Stomach (tissue), 4 donors: ENCODE measurements at regions not wholly inside any gene's neighbourhood (a gene's known extent, or its start where the extent isn't known, plus 50 kb on each side); places are given as distances from the start of the nearest gene placed in this dataset.

Experiments used
- EP300 ChIP-seq: sonication (generic); formaldehyde crosslinking; IDR thresholded peaks from one replicate; pipeline ENCODE4 v1.6.1; 2017; ENCODE audit warnings: antibody characterized with exemption
- POLR2A ChIP-seq, 4 donors: fragments of 450-650 bp; IDR thresholded peaks; one replicate each; pipeline ENCODE4 v1.6.1; 2016; ENCODE audit warnings: antibody characterized with exemption in 4 of 4, control low read depth in 2 of 4, mild to moderate bottlenecking in 1 of 4, moderate library complexity in 1 of 4
- TF ChIP-seq, protein P1 (sequence below), 7 experiments: fragments of 450-650 bp in 4 of 7; fragments of 200-600 bp in 3 of 7; sonication (generic) in 3 of 7; IDR thresholded peaks; one replicate each; pipeline ENCODE4 v1.5.1; 2016 to 2019; ENCODE audit warnings: antibody characterized with exemption in 7 of 7, control low read depth in 2 of 7, mild to moderate bottlenecking in 1 of 7

DNA sequence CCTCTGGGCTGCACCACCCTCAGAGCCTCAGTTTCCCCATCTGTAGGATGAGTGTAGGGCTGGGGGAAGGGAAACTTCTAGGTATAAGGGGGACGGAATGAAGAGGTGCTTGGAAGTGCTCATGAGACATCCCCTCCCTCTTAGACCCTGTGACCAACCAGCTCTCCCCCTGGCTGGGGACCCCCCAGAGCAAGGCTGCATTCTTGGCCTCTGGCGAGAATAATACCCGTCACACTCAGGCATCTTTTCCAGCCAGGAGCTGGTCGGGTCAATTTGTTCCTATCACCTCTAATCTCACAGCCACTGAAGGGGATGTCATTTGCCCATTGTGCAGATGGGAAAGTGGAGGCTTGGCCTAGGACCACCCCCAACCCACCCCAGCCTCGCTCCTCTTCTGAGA is 443.0 kb downstream of the PTPRU start:
- TF ChIP-seq EP300 (no peak), POLR2A (IDR thresholded peaks at IDR 0.05) (no peak)
- TF ChIP-seq, protein P1, sequence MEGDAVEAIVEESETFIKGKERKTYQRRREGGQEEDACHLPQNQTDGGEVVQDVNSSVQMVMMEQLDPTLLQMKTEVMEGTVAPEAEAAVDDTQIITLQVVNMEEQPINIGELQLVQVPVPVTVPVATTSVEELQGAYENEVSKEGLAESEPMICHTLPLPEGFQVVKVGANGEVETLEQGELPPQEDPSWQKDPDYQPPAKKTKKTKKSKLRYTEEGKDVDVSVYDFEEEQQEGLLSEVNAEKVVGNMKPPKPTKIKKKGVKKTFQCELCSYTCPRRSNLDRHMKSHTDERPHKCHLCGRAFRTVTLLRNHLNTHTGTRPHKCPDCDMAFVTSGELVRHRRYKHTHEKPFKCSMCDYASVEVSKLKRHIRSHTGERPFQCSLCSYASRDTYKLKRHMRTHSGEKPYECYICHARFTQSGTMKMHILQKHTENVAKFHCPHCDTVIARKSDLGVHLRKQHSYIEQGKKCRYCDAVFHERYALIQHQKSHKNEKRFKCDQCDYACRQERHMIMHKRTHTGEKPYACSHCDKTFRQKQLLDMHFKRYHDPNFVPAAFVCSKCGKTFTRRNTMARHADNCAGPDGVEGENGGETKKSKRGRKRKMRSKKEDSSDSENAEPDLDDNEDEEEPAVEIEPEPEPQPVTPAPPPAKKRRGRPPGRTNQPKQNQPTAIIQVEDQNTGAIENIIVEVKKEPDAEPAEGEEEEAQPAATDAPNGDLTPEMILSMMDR (IDR thresholded peaks at IDR 0.05) = no peak
